A549 (cell line): ENCODE measurements at regions not wholly inside any gene's neighbourhood (a gene's known extent, or its start where the extent isn't known, plus 50 kb on each side); places are given as distances from the start of the nearest gene placed in this dataset.

Source experiments
- ATAC-seq, 2 experiments: fragments of 200-7000 bp in 1 of 2; fragments of >200 bp in 1 of 2; cut with Nextera tagmentation in 1 of 2; cut with Tn5 transposase in 1 of 2; 3 replicates each; pipeline versions ENCODE4 v1.8.0 to v1.9.1; 2018 to 2020; ENCODE audit warnings: mild to moderate bottlenecking in 1 of 2, moderate library complexity in 1 of 2
- CTCF ChIA-PET: fragments of 300-600 bp; sonication (Branson Sonifier 250); formaldehyde crosslinking; extraction: SDS; loops from one replicate; lab custom pipeline; 2021; ENCODE audit warnings: antibody characterized with exemption, inconsistent platforms; lab: Yijun Ruan, JAX
- POLR2A ChIA-PET: fragments of 350-600 bp; formaldehyde crosslinking; extraction: SDS; loops from one replicate; lab custom pipeline; 2021; ENCODE audit warnings: antibody characterized with exemption, inconsistent platforms; lab: Yijun Ruan, JAX
- DNase-seq, 2 experiments: peaks; one replicate each; pipeline versions ENCODE4 v3.0.0 to v3.0.0-alpha.2; 2011 to 2016; ENCODE audit warnings: low read depth in 1 of 2, low spot score in 1 of 2
- FAIRE-seq: peaks from 2 replicates; lab custom pipeline; 2011; peaks lifted over from hg19 to GRCh38; lab: Jason Lieb, UNC
- H3K27ac ChIP-seq, 2 experiments: fragments of >200 bp; sonication (Bioruptor Twin); formaldehyde crosslinking; 3 replicates each; pipeline ENCODE4 v1.5.1; 2016 to 2017
- H3K4me1 ChIP-seq: fragments of >200 bp; sonication (Bioruptor Twin); formaldehyde crosslinking; 3 replicates; pipeline ENCODE4 v1.6.1; 2016
- H3K4me2 ChIP-seq: fragments of >200 bp; sonication (Bioruptor Twin); formaldehyde crosslinking; 3 replicates; pipeline ENCODE4 v1.6.1; 2016
- H3K4me3 ChIP-seq: fragments of >200 bp; sonication (Bioruptor Twin); formaldehyde crosslinking; 3 replicates; pipeline ENCODE4 v1.5.1; 2016
- H3K9me3 ChIP-seq: fragments of >200 bp; sonication (Bioruptor Twin); formaldehyde crosslinking; 3 replicates; pipeline ENCODE4 v1.6.1; 2016
- CEBPB ChIP-seq, 2 experiments: fragments of >200 bp in 1 of 2; sonication (Bioruptor Twin) in 1 of 2; formaldehyde crosslinking in 1 of 2; IDR thresholded peaks; 2 replicates each; pipeline ENCODE4 v1.6.1; 2012 to 2016
- CHD2 ChIP-seq: fragments of 150-350 bp; IDR thresholded peaks from 2 replicates; pipeline ENCODE4 v1.6.1; 2014; ENCODE audit warnings: low read length; ENCODE audit not compliant: partially characterized antibody
- E2F6 ChIP-seq: IDR thresholded peaks from 2 replicates; pipeline ENCODE4 v1.6.1; 2012; ENCODE audit warnings: low read depth, borderline replicate concordance
- EP300 ChIP-seq, 2 experiments: fragments of >200 bp; sonication (Bioruptor Twin); formaldehyde crosslinking; IDR thresholded peaks; 2 replicates in 1 of 2; 3 replicates in 1 of 2; pipeline ENCODE4 v1.6.1; 2016 to 2017
- ESRRA ChIP-seq: fragments of 150-350 bp; IDR thresholded peaks from 2 replicates; pipeline ENCODE4 v1.6.1; 2014; ENCODE audit warnings: mild to moderate bottlenecking, low read length, borderline replicate concordance
- GATA3 ChIP-seq: IDR thresholded peaks from 2 replicates; pipeline ENCODE4 v1.6.1; 2012; ENCODE audit warnings: borderline replicate concordance
- HDAC2 ChIP-seq: fragments of 200-600 bp; sonication (generic); IDR thresholded peaks from 2 replicates; pipeline ENCODE4 v1.6.1; 2016
- HES2 ChIP-seq: fragments of >200 bp; sonication (Bioruptor Twin); formaldehyde crosslinking; IDR thresholded peaks from 2 replicates; pipeline ENCODE4 v1.6.1; 2016
- HEYL ChIP-seq: fragments of 250-450 bp; sonication (Bioruptor Pico); IDR thresholded peaks from 2 replicates; pipeline ENCODE4 v1.8.0; 2021; ENCODE audit warnings: mild to moderate bottlenecking, moderate library complexity
- JUNB ChIP-seq: fragments of >200 bp; sonication (Bioruptor Twin); formaldehyde crosslinking; IDR thresholded peaks from 2 replicates; pipeline ENCODE4 v1.6.1; 2016
- KDM5A ChIP-seq: fragments of 200-600 bp; sonication (generic); IDR thresholded peaks from 2 replicates; pipeline ENCODE4 v1.6.1; 2016; ENCODE audit warnings: antibody characterized with exemption, mild to moderate bottlenecking
- MAFK ChIP-seq: fragments of 450-650 bp; IDR thresholded peaks from 2 replicates; pipeline ENCODE4 v1.6.1; 2014; ENCODE audit not compliant: partially characterized antibody
- MAZ ChIP-seq: fragments of 150-350 bp; IDR thresholded peaks from 2 replicates; pipeline ENCODE4 v1.6.1; 2014; ENCODE audit warnings: antibody characterized with exemption, low read depth, low read length, borderline replicate concordance
- NFE2L2 ChIP-seq: fragments of 150-350 bp; conservative IDR thresholded peaks from 2 replicates; pipeline ENCODE4 v1.6.1; 2014; ENCODE audit warnings: low read length
- PBX3 ChIP-seq: IDR thresholded peaks from 2 replicates; pipeline ENCODE4 v1.6.1; 2012
- POLR2A ChIP-seq: IDR thresholded peaks from 2 replicates; pipeline ENCODE4 v1.6.1; 2012; ENCODE audit warnings: mild to moderate bottlenecking, low read length
- RFX5 ChIP-seq: fragments of 450-650 bp; IDR thresholded peaks from 2 replicates; pipeline ENCODE4 v1.7.1; 2014; ENCODE audit warnings: antibody characterized with exemption, mild to moderate bottlenecking, moderate library complexity
- SREBF2 ChIP-seq: fragments of 450-650 bp; IDR thresholded peaks from 2 replicates; pipeline ENCODE4 v1.6.1; 2014; ENCODE audit warnings: mild to moderate bottlenecking, moderate library complexity
- TFCP2L1 ChIP-seq: fragments of 250-450 bp; sonication (Bioruptor Pico); IDR thresholded peaks from 2 replicates; pipeline ENCODE4 v1.5.0; 2021; ENCODE audit warnings: mild to moderate bottlenecking
- TP53 ChIP-seq: fragments of 250-450 bp; sonication (Bioruptor Pico); IDR thresholded peaks from 2 replicates; pipeline ENCODE4 v1.5.0; 2021; ENCODE audit warnings: mild to moderate bottlenecking, moderate library complexity
- USF2 ChIP-seq: fragments of 450-650 bp; IDR thresholded peaks from 2 replicates; pipeline ENCODE4 v1.6.1; 2014; ENCODE audit warnings: antibody characterized with exemption
- ZC3H11A ChIP-seq: fragments of 450-650 bp; IDR thresholded peaks from 2 replicates; pipeline ENCODE4 v1.6.1; 2014; ENCODE audit warnings: antibody characterized with exemption, mild to moderate bottlenecking
- ZNF302 ChIP-seq: fragments of 250-450 bp; sonication (Bioruptor Pico); IDR thresholded peaks from 2 replicates; pipeline ENCODE4 v1.9.0; 2021; ENCODE audit warnings: inconsistent platforms, mild to moderate bottlenecking, moderate library complexity
- WGBS: methylation state at CpG from one replicate; pipeline ENCODE4 v1.1.6; 2017; ENCODE audit errors: missing lambda C conversion rate; 5-methylcytosine and 5-hydroxymethylcytosine counted together

GRCh38 chr18:43533371-43533770, 256.1 kb upstream of the SYT4 start:
- 39% methylated on average over 1 of the region's 1 CpG for WGBS
- DNase-seq, result no peak
- POLR2A ChIA-PET, result no interaction called here
- Histone ChIP-seq H3K4me1 (no peaks in the 10 kb centered on the region), H3K9me3 (no peaks in the 10 kb centered on the region), H3K4me2 (no peak overlapping the region), H3K27ac (no peak overlapping the region), H3K4me3 (no peak overlapping the region)
- CTCF ChIA-PET, result no interaction called here
- ATAC-seq, result no peak
- TF ChIP-seq USF2, result no peak
- TF ChIP-seq RFX5, result no peak
- no peak for FAIRE-seq

- no peaks in the 10 kb centered on the region for H3K4me1 ChIP-seq
- no peak for FAIRE-seq
- WGBS, result 2% methylated on average over 2 of the region's 2 CpGs
- no peak for DNase-seq
- H3K4me3 ChIP-seq, result no peak overlapping the region
- no peak for ATAC-seq
- H3K27ac ChIP-seq, result no peak overlapping the region
- H3K9me3 ChIP-seq, result no peaks in the 10 kb centered on the region
- no peak for TF ChIP-seq CEBPB (IDR thresholded peaks at IDR 0.05)
- TF ChIP-seq KDM5A, result no peak
- no peak for TF ChIP-seq E2F6
- TF ChIP-seq POLR2A, result no peak
- TF ChIP-seq PBX3, result no peak
- no peak for TF ChIP-seq EP300 (IDR thresholded peaks at IDR 0.05)
- no peak overlapping the region for H3K4me2 ChIP-seq
- ChIA-PET CTCF (no interaction called here), POLR2A (no interaction called here)
Observed at GRCh38 chr18:43534511-43534910, 257.2 kb upstream of the SYT4 start.

GRCh38 chr18:43539862-43540261, 262.6 kb upstream of the SYT4 start:
- no peaks in the 10 kb centered on the region for H3K9me3 ChIP-seq
- ATAC-seq (no peak), FAIRE-seq (no peak), DNase-seq (no peak)
- POLR2A ChIA-PET, result no interaction called here
- TF ChIP-seq ZC3H11A (no peak), ZNF302 (CRISPR knock-in tag) (no peak)
- no peak overlapping the region for H3K4me3 ChIP-seq
- WGBS, result 0% methylated on average over 1 of the region's 1 CpG
- H3K27ac ChIP-seq, result no peak overlapping the region
- H3K4me2 ChIP-seq, result no peak overlapping the region
- no peaks in the 10 kb centered on the region for H3K4me1 ChIP-seq
- CTCF ChIA-PET, result no interaction called here

- Histone ChIP-seq H3K4me3 (no peak overlapping the region), H3K4me2 (no peak overlapping the region), H3K9me3 (no peaks in the 10 kb centered on the region), H3K4me1 (no peaks in the 10 kb centered on the region), H3K27ac (no peak overlapping the region)
- no peak for ATAC-seq
- no peak for DNase-seq
- 0% methylated on average over 5 of the region's 6 CpGs for WGBS
- TF ChIP-seq SREBF2 (no peak), HEYL (no peak), HES2 (no peak), JUNB (no peak), KDM5A (no peak), ESRRA (no peak), GATA3 (no peak), HDAC2 (no peak), MAFK (no peak), RFX5 (no peak), CHD2 (no peak), TP53 (CRISPR knock-in tag) (no peak), MAZ (no peak), NFE2L2 (no peak), TFCP2L1 (CRISPR knock-in tag) (no peak)
- ChIA-PET POLR2A (no interaction called here), CTCF (no interaction called here)
- no peak for FAIRE-seq
Observed at GRCh38 chr18:43542016-43542415, 264.7 kb upstream of the SYT4 start.
